ENCODE measurements at regions not wholly inside any gene's neighbourhood (a gene's known extent, or its start where the extent isn't known, plus 50 kb on each side); places are given as distances from the start of the nearest gene placed in this dataset.

DNA sequence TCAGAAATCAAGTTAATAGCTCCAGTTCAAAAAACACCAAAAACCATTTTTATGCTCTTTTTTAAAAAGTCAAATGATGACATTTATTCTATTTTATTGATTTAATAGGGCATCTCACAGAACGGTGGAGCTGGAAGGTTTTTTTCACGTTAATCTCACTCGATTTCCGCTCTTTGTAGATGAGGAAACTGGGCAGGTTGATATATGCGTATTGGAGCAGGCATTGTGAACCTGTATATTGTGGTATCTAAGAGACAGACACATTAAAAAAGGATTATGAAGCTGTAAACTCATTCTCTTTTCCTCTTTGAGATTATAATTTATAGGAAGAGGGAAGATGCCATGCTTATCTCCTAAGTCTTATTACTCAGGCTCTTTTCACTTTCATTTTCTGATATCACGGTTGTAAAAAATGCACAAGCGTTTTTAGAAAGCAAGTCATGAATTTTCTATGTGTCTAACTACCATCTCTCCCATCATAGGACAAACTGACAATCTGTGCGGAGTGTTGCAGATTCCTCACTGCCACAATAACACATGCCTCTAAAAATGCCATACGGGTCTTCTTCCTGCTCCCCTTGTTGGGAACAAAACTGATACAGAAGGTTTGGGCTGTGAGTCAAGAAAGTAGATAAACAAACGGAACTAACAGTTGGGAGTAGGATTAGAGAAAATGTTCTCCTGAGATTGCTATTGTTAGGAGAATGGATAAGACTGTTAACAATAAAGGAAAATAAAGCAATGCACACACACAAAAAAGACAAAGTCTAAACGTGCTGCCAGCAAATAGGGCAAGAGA is 1997.7 kb downstream of the MAT2B start:
- H3K9ac ChIP-seq (ENCODE audit: low read length), result no peak overlapping the region
- H3K4me3 ChIP-seq (ENCODE audit: low read length), result no peak overlapping the region
- peaks cover 10% of the 10 kb centered on the region for H3K9me3 ChIP-seq (ENCODE audit: control insufficient read depth, low read depth, low read length)
- peaks cover 10% of the 10 kb centered on the region for H3K4me1 ChIP-seq (ENCODE audit: control insufficient read depth, low read depth, low read length)
- H3K36me3 ChIP-seq (ENCODE audit: control insufficient read depth, low read depth, low read length), result no peaks in the 10 kb centered on the region
- H3K27ac ChIP-seq (ENCODE audit: low read length), result no peak overlapping the region
- no peaks in the 10 kb centered on the region for H3K27me3 ChIP-seq (ENCODE audit: control insufficient read depth, insufficient read depth, low read length)

DNA sequence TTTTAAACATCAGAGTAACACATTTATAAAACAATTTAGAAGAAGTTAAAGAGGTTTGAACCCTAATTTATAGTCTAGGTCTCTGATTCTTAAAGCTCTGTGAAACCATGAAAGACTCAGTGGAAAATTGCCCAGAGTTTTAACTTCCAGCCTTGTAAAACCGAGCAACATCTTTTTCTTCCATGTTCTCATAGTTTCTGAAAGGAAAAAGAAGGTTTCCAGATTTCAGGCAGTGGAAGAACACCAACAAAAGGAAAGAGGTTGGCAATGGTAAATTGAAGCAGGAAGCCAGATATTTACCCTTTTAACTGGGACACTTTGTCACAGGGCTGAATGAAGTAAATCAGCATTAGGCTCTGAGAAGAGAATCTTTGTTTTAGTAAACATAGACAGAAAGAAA is 1999.3 kb downstream of the MAT2B start:
- peaks cover 15% of the 10 kb centered on the region for H3K9me3 ChIP-seq (ENCODE audit: control insufficient read depth, low read depth, low read length)
- H3K9ac ChIP-seq (ENCODE audit: low read length), result no peak overlapping the region
- H3K27ac ChIP-seq (ENCODE audit: low read length), result no peak overlapping the region
- H3K4me1 ChIP-seq (ENCODE audit: control insufficient read depth, low read depth, low read length), result peaks cover 10% of the 10 kb centered on the region
- H3K27me3 ChIP-seq (ENCODE audit: control insufficient read depth, insufficient read depth, low read length), result no peaks in the 10 kb centered on the region
- H3K36me3 ChIP-seq (ENCODE audit: control insufficient read depth, low read depth, low read length), result no peaks in the 10 kb centered on the region
- no peak overlapping the region for H3K4me3 ChIP-seq (ENCODE audit: low read length)

DNA sequence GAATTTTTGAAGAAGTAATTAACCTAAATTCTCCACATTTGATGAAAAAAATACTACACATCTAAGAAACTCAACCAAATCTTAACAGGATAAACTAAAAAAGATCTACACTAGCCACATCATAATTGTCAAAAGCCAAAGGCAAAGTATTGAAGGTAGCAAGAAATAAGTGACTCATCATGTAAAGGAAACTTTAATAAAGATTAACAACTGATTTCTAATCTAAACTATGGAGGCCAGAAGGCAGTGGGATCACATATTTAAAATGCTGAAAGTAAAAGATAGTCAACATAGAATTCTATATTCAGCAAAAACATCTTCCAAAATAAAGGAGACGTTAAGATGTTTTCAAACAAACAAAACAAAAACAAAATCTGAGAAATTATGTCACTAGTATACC is 2002.9 kb downstream of the MAT2B start:
- Histone ChIP-seq H3K36me3 (ENCODE audit: control insufficient read depth, low read depth, low read length) (no peaks in the 10 kb centered on the region), H3K4me3 (ENCODE audit: low read length) (no peak overlapping the region), H3K4me1 (ENCODE audit: control insufficient read depth, low read depth, low read length) (peaks cover 7% of the 10 kb centered on the region), H3K9me3 (ENCODE audit: control insufficient read depth, low read depth, low read length) (peaks cover 15% of the 10 kb centered on the region), H3K27ac (ENCODE audit: low read length) (no peak overlapping the region), H3K27me3 (ENCODE audit: control insufficient read depth, insufficient read depth, low read length) (no peaks in the 10 kb centered on the region), H3K9ac (ENCODE audit: low read length) (no peak overlapping the region)

DNA sequence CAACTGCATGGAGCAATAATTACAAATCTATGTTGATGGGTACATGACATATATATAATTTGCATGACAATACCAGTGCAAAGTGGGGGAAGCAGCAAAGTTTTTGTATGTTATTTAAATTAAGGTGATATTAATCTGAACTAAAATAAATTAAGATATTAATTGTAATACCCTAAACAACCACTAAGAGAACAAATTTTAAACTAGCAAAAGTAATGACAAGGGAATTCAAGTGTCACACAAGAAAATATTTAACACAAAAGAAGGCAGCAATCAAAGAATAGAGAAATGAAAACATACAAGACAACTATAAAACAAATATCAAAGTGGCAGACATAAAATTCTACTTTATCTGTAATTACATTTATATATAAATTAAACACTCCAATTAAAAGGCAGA is 2003.4 kb downstream of the MAT2B start:
- H3K36me3 ChIP-seq (ENCODE audit: control insufficient read depth, low read depth, low read length), result no peaks in the 10 kb centered on the region
- peaks cover 1% of the 10 kb centered on the region for H3K4me1 ChIP-seq (ENCODE audit: control insufficient read depth, low read depth, low read length)
- H3K9ac ChIP-seq (ENCODE audit: low read length), result no peak overlapping the region
- H3K4me3 ChIP-seq (ENCODE audit: low read length), result no peak overlapping the region
- no peaks in the 10 kb centered on the region for H3K27me3 ChIP-seq (ENCODE audit: control insufficient read depth, insufficient read depth, low read length)
- no peak overlapping the region for H3K27ac ChIP-seq (ENCODE audit: low read length)
- peaks cover 15% of the 10 kb centered on the region for H3K9me3 ChIP-seq (ENCODE audit: control insufficient read depth, low read depth, low read length)

DNA sequence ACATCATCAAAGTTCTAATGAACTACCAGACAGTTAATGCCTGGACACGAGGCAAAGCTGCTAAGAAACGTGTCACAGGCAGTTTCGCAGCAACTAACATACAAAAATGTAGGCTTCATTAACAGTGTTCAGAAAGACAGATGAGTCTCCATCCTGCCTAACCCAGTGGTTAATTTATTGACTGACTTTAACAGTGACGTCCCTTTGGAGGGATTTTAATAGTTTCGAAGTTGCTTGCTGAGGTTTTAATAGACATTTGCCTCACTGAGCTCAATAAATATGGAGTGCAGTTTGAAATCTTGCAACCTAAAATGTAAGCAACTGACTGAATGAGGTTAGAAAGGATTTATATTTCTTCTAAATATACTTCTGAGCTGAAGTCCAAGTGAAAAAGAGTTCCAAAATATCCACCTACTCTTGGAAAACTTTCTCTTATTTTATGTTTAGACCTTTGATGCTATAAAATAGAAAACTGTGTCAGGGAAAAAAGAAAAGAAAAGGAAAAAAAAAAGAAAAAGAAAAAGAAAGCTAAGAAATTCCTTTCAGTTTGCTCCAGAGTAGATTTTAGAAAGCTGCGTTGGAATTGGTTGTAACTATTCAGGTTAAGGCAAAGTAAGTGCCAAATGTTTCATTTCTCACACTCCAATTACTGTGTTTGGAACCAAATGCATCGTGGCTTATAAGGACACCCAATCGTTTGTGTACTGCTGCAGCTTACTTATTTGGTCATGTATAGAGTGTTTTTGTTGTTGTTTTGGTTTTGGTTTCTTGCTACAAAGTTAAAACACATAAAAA is 2016.6 kb downstream of the MAT2B start:
- H3K4me1 ChIP-seq (ENCODE audit: control insufficient read depth, low read depth, low read length), result no peaks in the 10 kb centered on the region
- no peak overlapping the region for H3K4me3 ChIP-seq (ENCODE audit: low read length)
- H3K36me3 ChIP-seq (ENCODE audit: control insufficient read depth, low read depth, low read length), result no peaks in the 10 kb centered on the region
- H3K9me3 ChIP-seq (ENCODE audit: control insufficient read depth, low read depth, low read length), result no peaks in the 10 kb centered on the region
- H3K27ac ChIP-seq (ENCODE audit: low read length), result no peak overlapping the region
- no peaks in the 10 kb centered on the region for H3K27me3 ChIP-seq (ENCODE audit: control insufficient read depth, insufficient read depth, low read length)
- H3K9ac ChIP-seq (ENCODE audit: low read length), result no peak overlapping the region

DNA sequence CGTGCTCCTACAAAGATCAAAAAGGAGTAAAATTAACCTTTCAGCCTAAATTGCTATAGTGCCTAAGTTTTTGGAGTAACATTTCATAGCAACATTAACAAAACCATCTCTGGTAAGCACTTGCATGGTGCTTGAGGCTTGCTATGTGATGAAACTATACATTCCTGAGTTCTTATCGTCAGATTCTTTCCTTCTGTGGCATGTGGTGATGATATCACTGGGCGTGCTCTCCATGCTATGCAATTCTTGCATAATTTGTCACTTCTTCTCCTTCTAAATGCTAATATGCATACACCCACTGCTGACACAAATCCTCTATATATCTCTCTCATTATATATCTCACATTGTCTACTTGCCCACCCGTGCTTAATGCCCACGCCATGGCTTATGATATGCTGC is 2019.9 kb downstream of the MAT2B start:
- H3K9me3 ChIP-seq (ENCODE audit: control insufficient read depth, low read depth, low read length), result peaks cover 4% of the 10 kb centered on the region

DNA sequence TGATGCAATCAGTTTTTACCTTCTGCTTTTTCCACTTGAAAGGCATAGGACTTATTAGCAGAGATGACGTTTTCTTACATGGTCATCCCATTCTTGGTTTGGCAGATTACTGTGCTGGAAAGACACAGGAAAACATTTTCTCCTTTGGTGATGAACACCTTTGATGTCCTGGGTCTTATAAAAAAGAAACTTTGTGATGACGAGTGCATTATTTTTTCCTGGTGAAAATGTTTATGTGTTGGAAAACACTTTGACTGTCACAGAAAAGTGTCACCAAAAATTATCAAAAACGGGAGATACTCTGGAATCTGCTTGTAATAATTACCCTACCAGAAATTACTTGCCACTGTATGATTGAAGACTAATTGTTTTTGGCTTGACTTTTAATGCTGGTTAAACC is 2020.9 kb downstream of the MAT2B start:
- peaks cover 4% of the 10 kb centered on the region for H3K9me3 ChIP-seq (ENCODE audit: control insufficient read depth, low read depth, low read length)
- no peaks in the 10 kb centered on the region for H3K4me1 ChIP-seq (ENCODE audit: control insufficient read depth, low read depth, low read length)
- H3K36me3 ChIP-seq (ENCODE audit: control insufficient read depth, low read depth, low read length), result no peaks in the 10 kb centered on the region
- no peak overlapping the region for H3K4me3 ChIP-seq (ENCODE audit: low read length)
- no peak overlapping the region for H3K27ac ChIP-seq (ENCODE audit: low read length)
- H3K9ac ChIP-seq (ENCODE audit: low read length), result no peak overlapping the region
- H3K27me3 ChIP-seq (ENCODE audit: control insufficient read depth, insufficient read depth, low read length), result no peaks in the 10 kb centered on the region

More for the DNA sequence above, 2019.9 kb downstream of the MAT2B start:
- no peaks in the 10 kb centered on the region for H3K36me3 ChIP-seq (ENCODE audit: control insufficient read depth, low read depth, low read length)
- no peak overlapping the region for H3K27ac ChIP-seq (ENCODE audit: low read length)
- H3K27me3 ChIP-seq (ENCODE audit: control insufficient read depth, insufficient read depth, low read length), result no peaks in the 10 kb centered on the region
- H3K9ac ChIP-seq (ENCODE audit: low read length), result no peak overlapping the region
- H3K4me1 ChIP-seq (ENCODE audit: control insufficient read depth, low read depth, low read length), result no peaks in the 10 kb centered on the region
- no peak overlapping the region for H3K4me3 ChIP-seq (ENCODE audit: low read length)

DNA sequence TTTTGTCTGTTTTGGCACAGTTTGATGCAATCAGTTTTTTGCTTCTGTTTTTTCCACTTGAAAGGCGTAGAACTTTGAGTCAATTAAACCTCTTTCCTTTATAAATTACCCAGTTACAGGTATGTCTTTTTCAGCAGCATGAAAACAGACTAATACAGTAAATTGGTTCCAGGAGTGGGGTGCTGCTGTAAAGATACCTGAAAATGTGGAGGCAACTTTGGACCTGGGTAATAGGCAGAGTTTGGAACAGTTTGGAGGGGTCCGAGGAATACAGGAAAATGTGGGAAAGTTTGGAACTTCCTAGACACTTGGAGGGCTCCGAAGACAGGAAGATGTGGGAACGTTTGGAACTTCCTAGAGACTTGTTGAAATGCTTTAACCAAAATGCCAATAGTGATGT is 2022.2 kb downstream of the MAT2B start:
- Histone ChIP-seq H3K9me3 (ENCODE audit: control insufficient read depth, low read depth, low read length) (peaks cover 4% of the 10 kb centered on the region), H3K27ac (ENCODE audit: low read length) (no peak overlapping the region), H3K9ac (ENCODE audit: low read length) (no peak overlapping the region), H3K4me3 (ENCODE audit: low read length) (no peak overlapping the region), H3K4me1 (ENCODE audit: control insufficient read depth, low read depth, low read length) (no peaks in the 10 kb centered on the region), H3K36me3 (ENCODE audit: control insufficient read depth, low read depth, low read length) (no peaks in the 10 kb centered on the region), H3K27me3 (ENCODE audit: control insufficient read depth, insufficient read depth, low read length) (no peaks in the 10 kb centered on the region)

DNA sequence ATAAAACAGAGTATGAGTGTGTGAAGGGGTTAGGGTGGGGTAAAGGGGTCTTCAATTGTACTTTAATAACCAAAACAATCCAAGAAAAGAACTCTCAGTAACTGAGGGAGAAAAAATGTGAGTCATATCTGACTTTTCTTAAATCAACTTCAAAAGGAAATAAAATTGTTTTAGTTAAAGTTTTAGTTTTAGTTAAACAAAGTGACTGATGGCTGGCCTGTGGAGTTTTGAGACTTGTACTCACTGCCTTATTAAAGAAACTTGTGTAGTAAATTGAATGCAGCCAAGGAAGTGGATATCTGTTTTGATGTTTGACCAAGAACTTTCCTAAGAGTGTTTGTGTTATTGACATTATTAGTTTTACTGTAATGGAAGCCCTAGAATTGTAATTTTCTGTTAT is 2032.6 kb downstream of the MAT2B start:
- H3K4me3 ChIP-seq (ENCODE audit: low read length), result no peak overlapping the region

DNA sequence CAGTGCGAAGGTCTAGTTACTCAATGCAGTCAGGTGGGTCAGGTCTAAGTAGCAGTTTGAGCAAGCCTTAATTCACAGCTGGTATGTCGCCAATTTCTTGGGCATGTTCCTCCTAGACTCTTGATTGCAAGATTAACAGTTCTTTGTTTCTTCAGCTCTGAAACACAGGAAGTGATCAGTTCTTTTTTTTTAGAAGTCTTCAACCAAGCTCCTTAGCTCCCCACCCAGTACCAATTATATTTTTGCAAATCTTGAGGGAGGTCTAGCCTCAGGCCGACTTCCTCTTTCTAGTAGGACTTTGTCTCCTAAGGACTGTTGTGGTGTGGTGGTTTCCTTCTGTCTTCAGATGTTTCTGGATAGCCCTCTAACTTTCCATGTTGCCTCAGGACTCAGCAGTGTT is 2054.2 kb downstream of the MAT2B start:
- Histone ChIP-seq H3K27ac (ENCODE audit: low read length) (no peak overlapping the region), H3K36me3 (ENCODE audit: control insufficient read depth, low read depth, low read length) (no peaks in the 10 kb centered on the region), H3K27me3 (ENCODE audit: control insufficient read depth, insufficient read depth, low read length) (no peaks in the 10 kb centered on the region), H3K4me3 (ENCODE audit: low read length) (no peak overlapping the region), H3K4me1 (ENCODE audit: control insufficient read depth, low read depth, low read length) (peaks cover 8% of the 10 kb centered on the region), H3K9ac (ENCODE audit: low read length) (no peak overlapping the region), H3K9me3 (ENCODE audit: control insufficient read depth, low read depth, low read length) (no peaks in the 10 kb centered on the region)

More for the DNA sequence above, 2032.6 kb downstream of the MAT2B start:
- H3K27me3 ChIP-seq (ENCODE audit: control insufficient read depth, insufficient read depth, low read length), result no peaks in the 10 kb centered on the region
- H3K9me3 ChIP-seq (ENCODE audit: control insufficient read depth, low read depth, low read length), result no peaks in the 10 kb centered on the region
- H3K9ac ChIP-seq (ENCODE audit: low read length), result no peak overlapping the region
- H3K4me1 ChIP-seq (ENCODE audit: control insufficient read depth, low read depth, low read length), result no peaks in the 10 kb centered on the region
- H3K36me3 ChIP-seq (ENCODE audit: control insufficient read depth, low read depth, low read length), result no peaks in the 10 kb centered on the region
- H3K27ac ChIP-seq (ENCODE audit: low read length), result no peak overlapping the region

DNA sequence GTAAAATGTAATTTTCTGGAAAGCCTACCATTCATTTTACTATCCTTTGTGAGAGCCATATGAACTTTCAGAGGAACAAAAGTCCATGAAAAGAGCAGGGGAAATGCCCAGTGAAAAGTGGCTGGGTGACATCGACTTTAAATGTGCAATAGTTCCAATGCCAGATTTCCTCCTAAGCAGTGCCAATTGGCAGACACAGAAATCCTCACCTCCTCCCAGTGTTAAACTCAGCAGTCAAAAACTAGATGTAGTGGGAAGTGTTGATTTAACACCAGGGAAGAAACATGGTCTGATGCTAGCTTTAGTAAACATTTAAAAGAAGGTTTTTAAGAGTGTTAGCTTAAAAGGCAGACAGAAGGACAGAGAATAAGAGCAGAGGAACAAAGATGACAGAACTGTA is 2055.2 kb downstream of the MAT2B start:
- Histone ChIP-seq H3K27ac (ENCODE audit: low read length) (no peak overlapping the region), H3K9me3 (ENCODE audit: control insufficient read depth, low read depth, low read length) (no peaks in the 10 kb centered on the region), H3K27me3 (ENCODE audit: control insufficient read depth, insufficient read depth, low read length) (no peaks in the 10 kb centered on the region), H3K9ac (ENCODE audit: low read length) (no peak overlapping the region), H3K4me3 (ENCODE audit: low read length) (no peak overlapping the region), H3K4me1 (ENCODE audit: control insufficient read depth, low read depth, low read length) (peaks cover 8% of the 10 kb centered on the region), H3K36me3 (ENCODE audit: control insufficient read depth, low read depth, low read length) (no peaks in the 10 kb centered on the region)

DNA sequence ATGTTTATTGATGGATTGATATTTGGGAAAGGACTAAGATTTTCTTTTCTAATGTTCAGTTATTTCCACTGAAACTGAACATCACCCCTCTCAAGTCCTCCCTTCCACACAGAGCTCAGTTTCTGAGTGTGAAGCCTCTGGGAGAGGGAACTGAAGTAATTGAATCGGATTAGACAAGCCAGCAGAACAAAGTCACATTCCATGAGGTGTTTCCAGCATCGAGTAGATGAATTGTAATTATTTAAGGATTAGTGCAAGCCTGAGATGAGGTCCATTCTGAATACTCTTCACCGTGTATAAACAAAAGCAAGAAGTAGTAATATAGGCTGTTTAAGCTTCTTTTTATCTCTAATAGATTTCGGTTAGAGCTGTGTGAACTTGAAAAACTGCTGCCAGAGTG is 2060.5 kb downstream of the MAT2B start:
- no peaks in the 10 kb centered on the region for H3K27me3 ChIP-seq (ENCODE audit: control insufficient read depth, insufficient read depth, low read length)
- H3K4me3 ChIP-seq (ENCODE audit: low read length), result no peak overlapping the region
- H3K9me3 ChIP-seq (ENCODE audit: control insufficient read depth, low read depth, low read length), result no peaks in the 10 kb centered on the region
- H3K36me3 ChIP-seq (ENCODE audit: control insufficient read depth, low read depth, low read length), result no peaks in the 10 kb centered on the region
- H3K4me1 ChIP-seq (ENCODE audit: control insufficient read depth, low read depth, low read length), result peaks cover 8% of the 10 kb centered on the region
- no peak overlapping the region for H3K9ac ChIP-seq (ENCODE audit: low read length)
- H3K27ac ChIP-seq (ENCODE audit: low read length), result no peak overlapping the region
